Right lobe of liver (tissue), 4 donors: ENCODE measurements at regions not wholly inside any gene's neighbourhood (a gene's known extent, or its start where the extent isn't known, plus 50 kb on each side); places are given as distances from the start of the nearest gene placed in this dataset.

Source experiments
- CTCF ChIP-seq, 4 donors: fragments of 200-600 bp in 3 of 4; fragments of 450-650 bp in 1 of 4; IDR thresholded peaks; one replicate each; pipeline versions ENCODE4 v1.5.1 to v1.8.0; 2016 to 2022; ENCODE audit warnings: antibody characterized with exemption in 4 of 4, mild to moderate bottlenecking in 2 of 4
- POLR2A ChIP-seq: fragments of 450-650 bp; IDR thresholded peaks from one replicate; pipeline ENCODE4 v1.6.1; 2017; ENCODE audit warnings: antibody characterized with exemption, mild to moderate bottlenecking
- donor health status: DM: no; HTN: no; CAD: no.
- donor health status: DM: no; HTN: no; CAD: no.
- donor health status: DM: no; HTN: yes; CAD: no.

DNA sequence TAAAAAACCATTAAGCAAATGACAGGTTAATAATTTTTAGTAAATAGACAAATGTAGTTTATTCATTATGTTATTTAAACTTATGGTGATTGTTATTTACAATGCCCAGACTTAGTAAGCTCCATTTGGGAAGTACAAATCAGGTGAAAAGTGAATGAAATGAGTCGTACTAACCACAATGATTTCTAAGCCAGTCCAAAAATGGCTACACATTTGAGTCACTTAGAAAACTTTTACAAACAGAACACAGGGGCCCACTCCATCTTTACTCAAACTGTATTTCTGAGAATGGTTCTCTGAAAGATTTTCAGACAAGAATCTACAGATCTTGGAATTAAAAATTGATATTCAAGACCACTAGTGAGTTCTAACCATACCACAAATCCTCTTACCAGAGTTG, 653.3 kb upstream of the MIS18BP1 start:
- no peak for TF ChIP-seq POLR2A
- TF ChIP-seq CTCF (IDR thresholded peaks at IDR 0.05): no peak
